HepG2 (cell line): ENCODE measurements at regions not wholly inside any gene's neighbourhood (a gene's known extent, or its start where the extent isn't known, plus 50 kb on each side); places are given as distances from the start of the nearest gene placed in this dataset.

Experiments
- AGO2 ChIP-seq: fragments of 200-400 bp; formaldehyde crosslinking; optimal IDR thresholded peaks from 2 replicates; pipeline ENCODE3; 2017; ENCODE audit warnings: mild to moderate bottlenecking, low read depth, low read length, moderate library complexity
- CHD4 ChIP-seq: fragments of 200-600 bp; sonication (generic); IDR thresholded peaks from 2 replicates; pipeline ENCODE4 v1.7.0; 2017; ENCODE audit warnings: mild to moderate bottlenecking, low read length, borderline replicate concordance
- EZH2 ChIP-seq: conservative IDR thresholded peaks from 2 replicates; pipeline ENCODE4 v1.6.1; 2012; ENCODE audit warnings: mild to moderate bottlenecking, low read depth, low read length, moderate library complexity
- POLR2A ChIP-seq, 2 experiments: IDR thresholded peaks; 2 replicates each; pipeline ENCODE4 v1.6.1; 2011; ENCODE audit warnings: low read depth in 2 of 2, low read length in 2 of 2, mild to moderate bottlenecking in 1 of 2, moderate library complexity in 1 of 2; ENCODE audit not compliant: insufficient read depth in 1 of 2
- ZNF282 ChIP-seq: fragments of 450-650 bp; IDR thresholded peaks from 2 replicates; pipeline ENCODE4 v1.6.1; 2018; ENCODE audit not compliant: partially characterized antibody
- ZNF496 ChIP-seq: sonication (generic); formaldehyde crosslinking; IDR thresholded peaks from 2 replicates; pipeline ENCODE4 v1.8.1; 2023; ENCODE audit warnings: mild to moderate bottlenecking, moderate library complexity, missing genetic modification reagents; ENCODE audit not compliant: insufficient replicate concordance

DNA sequence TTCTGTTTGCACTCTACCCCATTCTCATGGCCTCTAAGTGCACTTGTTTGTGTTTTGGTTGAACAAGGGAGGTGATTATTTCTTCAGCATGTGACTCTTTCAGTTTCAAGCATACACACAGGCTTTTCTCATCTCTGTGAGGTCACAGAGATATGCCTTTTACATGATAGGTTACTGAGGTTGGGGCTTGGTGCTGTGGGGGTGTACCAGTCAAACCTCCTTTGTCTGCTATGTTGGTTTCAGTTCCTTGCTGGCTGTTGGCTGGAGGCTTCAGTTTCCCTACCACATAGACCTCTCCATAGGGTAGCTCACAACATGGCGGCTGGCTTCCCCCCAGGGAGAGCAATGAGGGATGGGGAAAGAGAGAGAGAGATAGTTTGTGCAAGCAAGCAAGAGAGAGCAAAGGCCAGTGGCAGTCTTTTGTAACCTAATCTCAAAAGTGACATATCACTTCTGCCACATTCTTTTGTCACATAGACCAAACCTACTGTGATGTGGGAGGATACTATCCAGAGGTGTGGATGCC lies 96.7 kb upstream of the SEMA6A start:
- TF ChIP-seq ZNF282, result no peak
- no peak for TF ChIP-seq ZNF496 (CRISPR knock-in tag)
- TF ChIP-seq EZH2, result no peak
- TF ChIP-seq AGO2, result no peak
- no peak for TF ChIP-seq CHD4
- TF ChIP-seq POLR2A (IDR thresholded peaks at IDR 0.05; ENCODE audit: insufficient read depth in 1 of 2, low read depth in 2 of 2, low read length in 2 of 2), result no peak
